Stomach (tissue), 4 donors: ENCODE measurements at regions not wholly inside any gene's neighbourhood (a gene's known extent, or its start where the extent isn't known, plus 50 kb on each side); places are given as distances from the start of the nearest gene placed in this dataset.

Source experiments
- CTCF ChIP-seq, 7 experiments: fragments of 450-650 bp in 4 of 7; fragments of 200-600 bp in 3 of 7; sonication (generic) in 3 of 7; IDR thresholded peaks; one replicate each; pipeline ENCODE4 v1.5.1; 2016 to 2019; ENCODE audit warnings: antibody characterized with exemption in 7 of 7, control low read depth in 2 of 7, mild to moderate bottlenecking in 1 of 7
- POLR2A ChIP-seq, 4 donors: fragments of 450-650 bp; IDR thresholded peaks; one replicate each; pipeline ENCODE4 v1.6.1; 2016; ENCODE audit warnings: antibody characterized with exemption in 4 of 4, control low read depth in 2 of 4, mild to moderate bottlenecking in 1 of 4, moderate library complexity in 1 of 4
- POLR2AphosphoS5 ChIP-seq, 3 donors: sonication (generic); formaldehyde crosslinking; IDR thresholded peaks; one replicate each; pipeline ENCODE4 v1.6.1; 2016; ENCODE audit warnings: antibody characterized with exemption in 3 of 3

DNA sequence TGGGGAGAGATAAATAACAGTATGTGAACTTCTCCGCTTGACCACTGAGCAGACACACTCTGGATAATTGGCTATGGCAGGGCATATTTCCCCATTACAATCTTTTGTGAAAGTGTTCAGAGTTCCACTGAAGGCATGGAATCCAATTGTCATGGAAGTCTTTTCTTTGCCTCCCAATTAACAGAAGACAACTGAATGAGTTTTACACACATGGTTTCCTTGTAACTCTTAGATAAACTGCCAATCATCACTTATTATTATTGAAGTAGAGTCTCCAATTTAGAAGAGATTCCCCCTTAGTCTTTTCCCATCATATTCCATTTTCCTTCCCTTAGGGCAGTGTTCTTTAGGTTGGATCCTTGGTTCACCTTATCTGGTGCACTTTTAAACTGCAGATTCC is 308.3 kb downstream of the NR2F2 start:
- TF ChIP-seq POLR2AphosphoS5 (IDR thresholded peaks at IDR 0.05) = no peak
- no peak for TF ChIP-seq CTCF (IDR thresholded peaks at IDR 0.05)
- no peak for TF ChIP-seq POLR2A (IDR thresholded peaks at IDR 0.05)
